HUES48 (cell line): ENCODE measurements at regions not wholly inside any gene's neighbourhood (a gene's known extent, or its start where the extent isn't known, plus 50 kb on each side); places are given as distances from the start of the nearest gene placed in this dataset.

Experiments
- H3K27ac ChIP-seq: one replicate; pipeline ENCODE4 v1.7.0; 2013; ENCODE audit warnings: low read depth, low read length, inconsistent platforms
- H3K27me3 ChIP-seq: 2 replicates; pipeline ENCODE4 v1.6.1; 2013; ENCODE audit warnings: mild to moderate bottlenecking, low read length; ENCODE audit not compliant: control insufficient read depth, insufficient read depth
- H3K36me3 ChIP-seq: 2 replicates; pipeline ENCODE4 v1.6.1; 2013; ENCODE audit warnings: low read length; ENCODE audit not compliant: control insufficient read depth, insufficient read depth
- H3K4me1 ChIP-seq: 2 replicates; pipeline ENCODE4 v1.6.1; 2013; ENCODE audit warnings: mild to moderate bottlenecking, low read length; ENCODE audit not compliant: control insufficient read depth, insufficient read depth
- H3K4me3 ChIP-seq: 2 replicates; pipeline ENCODE4 v1.5.1; 2013; ENCODE audit warnings: mild to moderate bottlenecking, low read depth, low read length
- H3K9ac ChIP-seq: 2 replicates; pipeline ENCODE4 v1.6.1; 2013; ENCODE audit warnings: mild to moderate bottlenecking, low read depth, low read length, moderate library complexity
- H3K9me3 ChIP-seq: 2 replicates; pipeline ENCODE4 v1.6.1; 2013; ENCODE audit warnings: low read length; ENCODE audit not compliant: control insufficient read depth, insufficient read depth

DNA sequence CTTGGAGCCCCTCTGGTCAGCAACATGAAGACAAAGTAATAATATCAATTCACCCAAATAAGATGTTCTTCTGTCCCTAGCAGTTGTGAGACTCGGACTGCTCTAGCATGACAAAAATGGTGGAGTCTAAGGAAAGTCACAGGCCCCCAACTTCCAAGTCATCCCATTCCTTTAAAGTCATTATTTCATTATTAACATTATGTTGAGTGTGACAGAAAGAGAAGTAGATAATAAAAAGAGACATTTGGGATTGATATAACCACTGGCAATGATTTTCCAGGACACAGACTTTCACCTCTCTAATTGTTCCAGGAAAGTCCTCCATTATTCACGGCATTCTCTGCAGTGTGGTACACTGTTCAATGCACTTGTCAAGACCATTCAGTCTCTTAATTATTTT lies 1533.0 kb upstream of the TENM4 start:
- Histone ChIP-seq H3K4me3 (no peak overlapping the region), H3K27ac (no peak overlapping the region), H3K9me3 (no peaks in the 10 kb centered on the region), H3K36me3 (no peaks in the 10 kb centered on the region), H3K4me1 (no peaks in the 10 kb centered on the region), H3K27me3 (no peaks in the 10 kb centered on the region), H3K9ac (no peak overlapping the region)

DNA sequence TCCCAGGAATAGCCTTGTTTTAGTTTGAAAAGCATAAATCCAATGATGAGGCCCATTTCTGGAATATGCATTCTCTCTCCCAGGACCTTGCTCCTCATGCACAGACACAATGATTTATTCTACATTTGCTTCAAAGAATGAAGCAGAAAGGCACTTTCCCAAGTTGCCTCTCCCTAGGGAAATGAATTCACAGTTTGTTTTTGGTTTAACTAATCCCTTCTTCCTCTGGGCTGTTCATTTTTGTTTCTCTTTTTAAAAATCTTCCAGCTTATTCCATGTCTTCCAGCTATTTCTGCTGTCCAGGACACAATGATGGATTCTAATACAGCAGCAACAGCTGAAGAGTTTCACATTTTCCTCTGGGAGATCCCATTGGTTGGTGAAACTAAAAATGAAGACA lies 1529.2 kb upstream of the TENM4 start:
- Histone ChIP-seq H3K4me3 (no peak overlapping the region), H3K4me1 (no peaks in the 10 kb centered on the region), H3K36me3 (no peaks in the 10 kb centered on the region), H3K9ac (no peak overlapping the region), H3K27ac (no peak overlapping the region), H3K9me3 (no peaks in the 10 kb centered on the region), H3K27me3 (no peaks in the 10 kb centered on the region)

DNA sequence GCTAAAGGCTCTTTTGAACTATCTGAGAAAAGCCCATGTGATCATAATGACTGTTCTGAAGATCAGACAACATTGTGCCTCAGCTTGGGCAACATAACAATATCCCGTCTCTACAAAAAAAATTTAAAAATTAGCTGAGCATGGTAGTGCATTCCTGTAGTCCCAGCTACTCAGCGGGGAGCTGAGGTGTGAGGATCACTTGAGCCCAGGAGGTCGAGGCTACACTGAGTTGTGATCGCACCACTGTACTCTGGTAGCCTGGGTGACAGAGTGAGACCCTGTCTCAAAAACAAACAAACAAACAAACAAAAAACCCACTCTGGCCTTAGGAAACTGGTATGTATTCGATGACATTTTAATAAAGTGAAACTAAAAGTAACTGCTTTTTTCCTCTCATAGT lies 1526.8 kb upstream of the TENM4 start:
- Histone ChIP-seq H3K4me1 (no peaks in the 10 kb centered on the region), H3K27me3 (no peaks in the 10 kb centered on the region), H3K27ac (no peak overlapping the region), H3K36me3 (no peaks in the 10 kb centered on the region), H3K9me3 (no peaks in the 10 kb centered on the region), H3K9ac (no peak overlapping the region), H3K4me3 (no peak overlapping the region)

DNA sequence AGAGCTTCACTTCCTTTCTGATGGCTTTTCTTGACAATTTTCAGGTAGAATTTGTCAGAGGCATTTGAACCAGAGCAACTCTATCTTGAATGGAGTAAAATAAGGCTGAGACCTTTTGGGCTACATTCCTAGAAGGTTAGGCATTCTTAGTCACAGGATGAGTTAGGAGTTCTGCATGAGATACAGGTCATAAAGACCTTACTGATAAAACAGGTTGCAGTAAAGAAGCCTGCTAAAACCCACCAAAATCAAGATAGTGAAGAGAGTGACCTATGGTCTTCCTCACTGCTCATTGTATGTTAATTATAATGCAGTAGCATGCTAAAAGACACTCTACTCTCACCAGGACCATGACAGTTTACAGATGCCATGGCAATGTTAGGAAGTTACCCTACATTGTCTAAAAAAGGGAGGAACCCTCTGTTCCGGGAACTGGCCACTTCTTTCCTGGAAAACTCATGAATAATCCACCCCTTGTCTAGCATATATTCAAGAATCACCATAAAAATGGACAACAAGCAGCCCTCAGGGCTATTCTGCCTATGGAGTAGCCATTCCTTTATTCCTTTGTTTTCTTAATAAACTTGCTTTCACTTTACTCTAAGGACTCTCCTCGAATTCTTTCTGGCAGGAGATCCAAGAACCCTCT lies 1519.7 kb upstream of the TENM4 start:
- Histone ChIP-seq H3K9me3 (no peaks in the 10 kb centered on the region), H3K27me3 (no peaks in the 10 kb centered on the region), H3K27ac (no peak overlapping the region), H3K9ac (no peak overlapping the region), H3K36me3 (no peaks in the 10 kb centered on the region), H3K4me1 (0 out of 2 replicates have a peak, but pooled peaks cover 10% of the 10 kb centered on the region), H3K4me3 (no peak overlapping the region)

DNA sequence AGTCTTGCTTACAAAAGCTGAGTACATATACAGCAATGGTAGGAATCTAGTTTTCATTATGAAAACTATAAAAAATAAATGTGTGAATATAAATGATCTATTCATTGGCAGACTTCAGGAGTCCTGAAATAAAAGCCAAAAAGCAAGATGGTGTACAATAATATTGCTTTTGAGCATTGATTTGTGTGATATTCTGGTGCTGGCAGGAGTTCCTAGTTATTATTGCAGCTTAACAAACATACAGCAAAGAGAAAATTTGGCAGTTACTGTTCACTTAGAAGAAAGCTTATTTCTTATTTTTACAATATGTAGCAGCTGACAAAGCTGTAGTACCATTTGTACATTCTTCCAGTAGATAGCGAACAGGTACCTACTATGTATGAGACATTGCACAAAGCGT lies 1518.9 kb upstream of the TENM4 start:
- Histone ChIP-seq H3K27ac (no peak overlapping the region), H3K36me3 (no peaks in the 10 kb centered on the region), H3K4me3 (no peak overlapping the region), H3K9me3 (no peaks in the 10 kb centered on the region), H3K4me1 (0 out of 2 replicates have a peak, but pooled peaks cover 10% of the 10 kb centered on the region), H3K9ac (no peak overlapping the region), H3K27me3 (no peaks in the 10 kb centered on the region)

DNA sequence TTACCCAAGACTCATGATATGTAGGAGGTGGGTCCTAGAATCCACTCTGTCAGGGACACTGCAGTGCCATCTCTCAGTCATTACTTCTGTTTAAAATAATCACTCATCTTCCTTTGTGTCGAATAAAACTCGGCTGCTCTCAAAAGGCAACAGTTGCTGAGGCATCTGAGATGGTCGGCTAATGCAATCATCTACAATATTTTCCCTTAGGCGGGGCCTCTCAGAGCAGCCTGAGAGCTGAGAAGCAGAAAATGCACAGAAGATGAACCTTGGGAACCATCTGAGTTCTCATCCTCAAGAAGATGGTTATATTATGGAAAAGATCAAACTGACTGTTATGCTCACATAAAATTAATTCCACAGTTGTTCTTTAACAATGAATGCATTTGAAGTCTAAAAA lies 1518.2 kb upstream of the TENM4 start:
- Histone ChIP-seq H3K36me3 (no peaks in the 10 kb centered on the region), H3K9me3 (no peaks in the 10 kb centered on the region), H3K9ac (no peak overlapping the region), H3K4me1 (0 out of 2 replicates have a peak, but pooled peaks cover 10% of the 10 kb centered on the region), H3K4me3 (no peak overlapping the region), H3K27me3 (no peaks in the 10 kb centered on the region), H3K27ac (no peak overlapping the region)

DNA sequence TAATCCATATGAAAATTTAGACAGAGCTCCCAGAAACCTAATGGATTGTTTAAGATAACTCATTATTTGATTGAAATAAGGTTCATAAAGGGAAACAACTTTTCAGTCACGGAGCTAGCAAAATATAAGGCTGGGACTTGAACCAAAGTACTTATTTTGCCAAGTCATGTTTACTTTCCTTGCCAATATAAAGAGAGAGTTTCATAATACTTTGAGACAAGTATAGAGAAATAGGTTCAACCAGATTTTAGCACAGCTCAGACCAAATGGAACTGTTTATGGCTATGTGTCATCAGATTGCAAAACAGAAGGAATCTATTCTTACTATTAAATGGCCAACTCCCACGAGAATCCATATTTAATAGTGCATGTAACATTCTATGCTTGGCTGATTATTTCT lies 1517.5 kb upstream of the TENM4 start:
- Histone ChIP-seq H3K9me3 (no peaks in the 10 kb centered on the region), H3K36me3 (no peaks in the 10 kb centered on the region), H3K27ac (no peak overlapping the region), H3K4me3 (no peak overlapping the region), H3K27me3 (no peaks in the 10 kb centered on the region), H3K9ac (no peak overlapping the region), H3K4me1 (0 out of 2 replicates have a peak, but pooled peaks cover 10% of the 10 kb centered on the region)

DNA sequence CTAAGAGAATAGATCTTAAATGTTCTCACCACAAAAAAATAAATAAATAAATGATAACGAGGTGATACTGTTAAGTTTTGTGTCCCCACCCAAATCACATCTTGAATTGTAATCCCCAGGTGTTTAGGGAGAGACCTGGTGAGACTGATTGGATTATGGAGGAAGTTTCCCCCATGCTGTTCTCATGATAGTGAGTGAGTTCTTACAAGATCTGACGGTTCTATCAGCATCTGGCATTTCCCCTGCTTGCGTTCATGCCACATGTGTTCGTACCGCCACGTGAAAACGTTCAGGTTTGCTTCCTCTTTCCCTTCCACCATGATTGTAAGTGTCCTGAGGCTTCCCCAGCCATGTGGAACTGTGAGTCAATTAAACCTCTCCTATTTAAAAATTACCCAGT lies 1514.8 kb upstream of the TENM4 start:
- no peak overlapping the region for H3K9ac ChIP-seq
- no peak overlapping the region for H3K27ac ChIP-seq
- H3K4me3 ChIP-seq, result no peak overlapping the region
- H3K36me3 ChIP-seq, result no peaks in the 10 kb centered on the region
- H3K4me1 ChIP-seq, result 0 out of 2 replicates have a peak, but pooled peaks cover 10% of the 10 kb centered on the region
- no peaks in the 10 kb centered on the region for H3K9me3 ChIP-seq
- H3K27me3 ChIP-seq, result no peaks in the 10 kb centered on the region

DNA sequence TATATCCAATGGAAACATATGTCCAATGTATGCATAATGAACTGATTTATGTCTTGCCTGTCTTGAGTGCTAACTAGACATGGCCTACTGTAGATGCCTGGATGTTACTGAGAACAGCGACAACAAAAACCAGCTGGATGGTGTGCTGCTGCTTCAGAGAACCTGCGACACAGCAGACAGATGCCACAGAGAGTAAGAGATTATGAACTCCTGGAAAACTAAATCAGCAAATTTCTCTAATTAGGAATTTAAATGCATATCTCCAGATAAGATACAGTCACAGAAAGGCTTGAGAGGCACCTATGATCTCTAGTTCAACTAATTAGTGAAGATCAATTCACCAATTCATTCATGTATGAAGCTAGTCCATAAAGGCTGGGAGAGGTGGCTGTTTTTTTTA lies 1508.0 kb upstream of the TENM4 start:
- Histone ChIP-seq H3K4me3 (no peak overlapping the region), H3K9ac (no peak overlapping the region), H3K4me1 (no peaks in the 10 kb centered on the region), H3K9me3 (no peaks in the 10 kb centered on the region), H3K27me3 (no peaks in the 10 kb centered on the region), H3K27ac (no peak overlapping the region), H3K36me3 (no peaks in the 10 kb centered on the region)

DNA sequence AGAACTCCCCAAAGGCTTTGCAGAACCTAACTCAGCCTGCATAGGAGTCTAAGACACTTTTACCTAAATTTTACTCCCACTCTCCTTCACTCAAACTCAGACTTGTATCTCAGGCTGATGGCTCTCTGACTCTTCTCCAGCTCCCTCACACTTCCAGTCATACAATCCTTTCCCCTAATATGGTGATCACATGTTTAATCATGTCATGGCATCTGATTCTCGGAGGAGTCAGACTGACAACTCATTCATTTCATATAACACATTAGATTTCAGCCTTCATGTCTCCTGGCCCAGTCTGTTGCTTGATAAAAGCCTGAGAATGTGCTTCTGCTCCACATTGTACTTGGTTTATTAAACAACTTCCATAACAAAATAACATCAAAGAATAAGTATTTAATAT lies 1503.9 kb upstream of the TENM4 start:
- H3K27me3 ChIP-seq, result no peaks in the 10 kb centered on the region
- no peak overlapping the region for H3K4me3 ChIP-seq
- H3K4me1 ChIP-seq, result peaks cover 6% of the 10 kb centered on the region; the same call in 1 of the 2 replicates
- no peak overlapping the region for H3K27ac ChIP-seq
- no peaks in the 10 kb centered on the region for H3K36me3 ChIP-seq
- no peak overlapping the region for H3K9ac ChIP-seq
- no peaks in the 10 kb centered on the region for H3K9me3 ChIP-seq

DNA sequence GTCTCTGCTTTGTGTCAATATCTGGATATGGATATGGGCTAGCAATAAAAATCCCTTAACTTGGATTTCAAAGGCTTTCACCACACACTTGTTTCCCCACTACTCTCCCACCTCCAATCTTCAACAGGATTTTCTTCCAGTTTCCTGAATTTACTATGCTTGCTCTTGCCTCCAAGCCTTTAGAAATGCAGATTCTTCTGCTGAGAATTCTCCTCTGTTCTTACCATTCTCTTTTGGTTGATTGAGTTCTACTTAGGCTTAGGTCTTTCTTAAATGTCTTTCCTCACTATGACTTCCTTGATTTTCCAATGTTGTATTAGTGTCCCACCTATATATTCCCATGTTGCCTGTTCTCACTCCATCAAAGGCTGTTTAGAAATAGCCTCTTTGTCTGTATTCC lies 1502.4 kb upstream of the TENM4 start:
- Histone ChIP-seq H3K9me3 (no peaks in the 10 kb centered on the region), H3K9ac (no peak overlapping the region), H3K27me3 (no peaks in the 10 kb centered on the region), H3K4me3 (no peak overlapping the region), H3K4me1 (peaks cover 6% of the 10 kb centered on the region; the same call in 1 of the 2 replicates), H3K27ac (no peak overlapping the region), H3K36me3 (no peaks in the 10 kb centered on the region)
